Kidney (tissue), 13 donors: ENCODE measurements at regions not wholly inside any gene's neighbourhood (a gene's known extent, or its start where the extent isn't known, plus 50 kb on each side); places are given as distances from the start of the nearest gene placed in this dataset.

Source experiments
- DNase-seq, 5 donors: peaks; one replicate each; pipeline ENCODE4 v3.0.0-alpha.2; 2013 to 2020
- FAIRE-seq: peaks from 2 replicates; lab custom pipeline; 2012; peaks lifted over from hg19 to GRCh38; lab: Jason Lieb, UNC
- H3K27ac ChIP-seq, 2 donors: one replicate each; pipeline ENCODE4 v1.7.0; 2013; ENCODE audit warnings: low read depth in 2 of 2, low read length in 2 of 2, inconsistent platforms in 1 of 2
- H3K27me3 ChIP-seq: one replicate; pipeline ENCODE4 v1.7.1; 2013; ENCODE audit warnings: low read length, inconsistent platforms; ENCODE audit not compliant: control insufficient read depth, insufficient read depth
- H3K36me3 ChIP-seq, 3 donors: one replicate each; pipeline versions ENCODE4 v1.7.0 to v1.7.1; 2013; ENCODE audit warnings: low read length in 3 of 3, control low read depth in 1 of 3, inconsistent platforms in 1 of 3; ENCODE audit not compliant: insufficient read depth in 3 of 3, control insufficient read depth in 2 of 3
- H3K4me1 ChIP-seq, 3 donors: one replicate each; pipeline versions ENCODE4 v1.7.0 to v1.7.1; 2013; ENCODE audit warnings: low read length in 3 of 3, inconsistent platforms in 1 of 3, low read depth in 1 of 3; ENCODE audit not compliant: control insufficient read depth in 2 of 3, insufficient read depth in 2 of 3
- H3K4me3 ChIP-seq, 3 donors: one replicate each; pipeline versions ENCODE4 v1.7.0 to v1.8.1; 2013; ENCODE audit warnings: low read length in 3 of 3, control low read depth in 1 of 3, inconsistent platforms in 1 of 3
- H3K9ac ChIP-seq, 3 donors: one replicate each; pipeline versions ENCODE4 v1.7.0 to v1.7.1; 2013; ENCODE audit warnings: low read length in 3 of 3, control low read depth in 1 of 3, inconsistent platforms in 1 of 3
- H3K9me3 ChIP-seq, 3 donors: one replicate each; pipeline versions ENCODE4 v1.7.0 to v1.7.1; 2013; ENCODE audit warnings: low read length in 3 of 3, control low read depth in 1 of 3, inconsistent platforms in 1 of 3; ENCODE audit not compliant: control insufficient read depth in 2 of 3, insufficient read depth in 1 of 3
- CTCF ChIP-seq: IDR thresholded peaks from 3 replicates; pipeline ENCODE4 v1.5.1; 2012; ENCODE audit warnings: mild to moderate bottlenecking, moderate library complexity, borderline replicate concordance; ENCODE audit not compliant: insufficient read depth; ENCODE audit errors: extremely low read depth
- intact Hi-C: fragments of 100-400 bp; cut with DNase I; formaldehyde crosslinking; loops from one replicate; pipeline ENCODE4 v1.11.1; 2022
- donor health status: control.
- donor health status: control.
- donor health status: control.
- donor health status: control.
- donor health status: control.
- donor health status: DM: yes; HTN: yes; CAD: no.
- donor health status: Normal renal cell carcinoma (clear cell type).

- DNase-seq (no peak), FAIRE-seq (no peak)
- Histone ChIP-seq H3K9me3 (peaks cover 0 to 16% (median 4%) of the 10 kb centered on the region in 3 donors), H3K4me1 (no peaks in the 10 kb centered on the region), H3K27ac (no peak overlapping the region), H3K27me3 (no peaks in the 10 kb centered on the region), H3K4me3 (no peak overlapping the region), H3K9ac (no peak overlapping the region), H3K36me3 (no peaks in the 10 kb centered on the region)
- no peak for TF ChIP-seq CTCF
- intact Hi-C loops: no loop called here
Measured at GRCh38 chr10:113484487-113484886, 68.4 kb upstream of the HABP2 start.

GRCh38 chr10:113485736-113486135, 67.1 kb upstream of the HABP2 start:
- intact Hi-C loops: no loop called here
- Histone ChIP-seq H3K9ac (no peak overlapping the region), H3K27ac (no peak overlapping the region), H3K27me3 (no peaks in the 10 kb centered on the region), H3K4me3 (no peak overlapping the region), H3K4me1 (no peaks in the 10 kb centered on the region), H3K9me3 (peaks cover 0 to 3% (median 0%) of the 10 kb centered on the region in 3 donors), H3K36me3 (no peaks in the 10 kb centered on the region)
- TF ChIP-seq CTCF: no peak
- FAIRE-seq (no peak), DNase-seq (no peak)

GRCh38 chr10:113486531-113486930, 66.3 kb upstream of the HABP2 start:
- Histone ChIP-seq H3K4me3 (no peak overlapping the region), H3K27ac (no peak overlapping the region), H3K4me1 (no peaks in the 10 kb centered on the region), H3K9ac (no peak overlapping the region), H3K9me3 (no peaks in the 10 kb centered on the region), H3K36me3 (no peaks in the 10 kb centered on the region), H3K27me3 (no peaks in the 10 kb centered on the region)
- DNase-seq (no peak), FAIRE-seq (no peak)
- intact Hi-C loops: no loop called here
- no peak for TF ChIP-seq CTCF

- no peaks in the 10 kb centered on the region for H3K9me3 ChIP-seq
- H3K27ac ChIP-seq: no peak overlapping the region
- no peaks in the 10 kb centered on the region for H3K27me3 ChIP-seq
- TF ChIP-seq CTCF: no peak
- DNase-seq (no peak), FAIRE-seq (no peak)
- H3K4me1 ChIP-seq: no peaks in the 10 kb centered on the region
- H3K9ac ChIP-seq: no peak overlapping the region
- intact Hi-C loops: no loop called here
- no peak overlapping the region for H3K4me3 ChIP-seq
- H3K36me3 ChIP-seq: no peaks in the 10 kb centered on the region
Measured at GRCh38 chr10:113487154-113487553, 65.7 kb upstream of the HABP2 start.
